ENCODE measurements at regions not wholly inside any gene's neighbourhood (a gene's known extent, or its start where the extent isn't known, plus 50 kb on each side); places are given as distances from the start of the nearest gene placed in this dataset.

DNA sequence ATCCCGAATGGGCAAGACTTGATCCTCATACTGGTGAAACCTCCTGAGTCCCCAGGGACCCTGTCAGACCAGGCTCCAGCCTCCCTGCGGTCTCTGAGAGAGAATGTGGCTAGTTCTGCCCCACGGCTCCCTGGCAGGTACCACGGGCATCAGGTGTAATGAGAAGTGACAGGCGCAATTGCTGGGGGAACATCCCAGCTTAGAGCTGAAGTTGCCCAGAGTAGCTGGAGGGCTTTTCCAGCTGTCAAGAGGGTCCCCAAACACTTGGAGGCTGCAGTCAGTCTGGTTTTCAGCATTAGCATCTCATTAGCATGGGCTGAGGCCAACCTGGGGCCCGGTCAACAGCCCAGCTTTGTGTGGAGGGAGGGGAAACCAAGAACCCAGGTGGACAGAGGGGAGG lies 100.0 kb upstream of the TMEM132E start (continued):
- TF ChIP-seq PRDM10 (CRISPR knock-in tag; IDR thresholded peaks at IDR 0.05; ENCODE audit: low read depth) (no peak), TOE1 (CRISPR knock-in tag; IDR thresholded peaks at IDR 0.05) (no peak), KLF15 (CRISPR knock-in tag; IDR thresholded peaks at IDR 0.05; ENCODE audit: borderline replicate concordance) (no peak), ZSCAN22 (CRISPR knock-in tag; IDR thresholded peaks at IDR 0.05) (no peak), ZNF713 (CRISPR knock-in tag; IDR thresholded peaks at IDR 0.05) (no peak), POGZ (CRISPR knock-in tag; IDR thresholded peaks at IDR 0.05) (no peak), SRSF4 (IDR thresholded peaks at IDR 0.05; ENCODE audit: low read depth, low read length, poor library complexity, severe bottlenecking) (no peak)
- TF ChIP-seq, protein P1, sequence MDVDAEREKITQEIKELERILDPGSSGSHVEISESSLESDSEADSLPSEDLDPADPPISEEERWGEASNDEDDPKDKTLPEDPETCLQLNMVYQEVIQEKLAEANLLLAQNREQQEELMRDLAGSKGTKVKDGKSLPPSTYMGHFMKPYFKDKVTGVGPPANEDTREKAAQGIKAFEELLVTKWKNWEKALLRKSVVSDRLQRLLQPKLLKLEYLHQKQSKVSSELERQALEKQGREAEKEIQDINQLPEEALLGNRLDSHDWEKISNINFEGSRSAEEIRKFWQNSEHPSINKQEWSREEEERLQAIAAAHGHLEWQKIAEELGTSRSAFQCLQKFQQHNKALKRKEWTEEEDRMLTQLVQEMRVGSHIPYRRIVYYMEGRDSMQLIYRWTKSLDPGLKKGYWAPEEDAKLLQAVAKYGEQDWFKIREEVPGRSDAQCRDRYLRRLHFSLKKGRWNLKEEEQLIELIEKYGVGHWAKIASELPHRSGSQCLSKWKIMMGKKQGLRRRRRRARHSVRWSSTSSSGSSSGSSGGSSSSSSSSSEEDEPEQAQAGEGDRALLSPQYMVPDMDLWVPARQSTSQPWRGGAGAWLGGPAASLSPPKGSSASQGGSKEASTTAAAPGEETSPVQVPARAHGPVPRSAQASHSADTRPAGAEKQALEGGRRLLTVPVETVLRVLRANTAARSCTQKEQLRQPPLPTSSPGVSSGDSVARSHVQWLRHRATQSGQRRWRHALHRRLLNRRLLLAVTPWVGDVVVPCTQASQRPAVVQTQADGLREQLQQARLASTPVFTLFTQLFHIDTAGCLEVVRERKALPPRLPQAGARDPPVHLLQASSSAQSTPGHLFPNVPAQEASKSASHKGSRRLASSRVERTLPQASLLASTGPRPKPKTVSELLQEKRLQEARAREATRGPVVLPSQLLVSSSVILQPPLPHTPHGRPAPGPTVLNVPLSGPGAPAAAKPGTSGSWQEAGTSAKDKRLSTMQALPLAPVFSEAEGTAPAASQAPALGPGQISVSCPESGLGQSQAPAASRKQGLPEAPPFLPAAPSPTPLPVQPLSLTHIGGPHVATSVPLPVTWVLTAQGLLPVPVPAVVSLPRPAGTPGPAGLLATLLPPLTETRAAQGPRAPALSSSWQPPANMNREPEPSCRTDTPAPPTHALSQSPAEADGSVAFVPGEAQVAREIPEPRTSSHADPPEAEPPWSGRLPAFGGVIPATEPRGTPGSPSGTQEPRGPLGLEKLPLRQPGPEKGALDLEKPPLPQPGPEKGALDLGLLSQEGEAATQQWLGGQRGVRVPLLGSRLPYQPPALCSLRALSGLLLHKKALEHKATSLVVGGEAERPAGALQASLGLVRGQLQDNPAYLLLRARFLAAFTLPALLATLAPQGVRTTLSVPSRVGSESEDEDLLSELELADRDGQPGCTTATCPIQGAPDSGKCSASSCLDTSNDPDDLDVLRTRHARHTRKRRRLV (CRISPR knock-in tag; IDR thresholded peaks at IDR 0.05) = no peak
